Renal cortex interstitium (tissue), 11 donors: ENCODE measurements at regions not wholly inside any gene's neighbourhood (a gene's known extent, or its start where the extent isn't known, plus 50 kb on each side); places are given as distances from the start of the nearest gene placed in this dataset.
"Not testable (repeated sequence)": the region's sequence is repeated elsewhere in the genome, so short reads cannot be mapped to it uniquely, and the experiment has no call there.

ENCODE experiments used
- DNase-seq, 11 donors: peaks; one replicate each; pipeline ENCODE4 v3.0.0-alpha.2; 2013; ENCODE audit warnings: low read depth in 9 of 11, low spot score in 4 of 11; ENCODE audit errors: extremely low read depth in 1 of 11

DNA sequence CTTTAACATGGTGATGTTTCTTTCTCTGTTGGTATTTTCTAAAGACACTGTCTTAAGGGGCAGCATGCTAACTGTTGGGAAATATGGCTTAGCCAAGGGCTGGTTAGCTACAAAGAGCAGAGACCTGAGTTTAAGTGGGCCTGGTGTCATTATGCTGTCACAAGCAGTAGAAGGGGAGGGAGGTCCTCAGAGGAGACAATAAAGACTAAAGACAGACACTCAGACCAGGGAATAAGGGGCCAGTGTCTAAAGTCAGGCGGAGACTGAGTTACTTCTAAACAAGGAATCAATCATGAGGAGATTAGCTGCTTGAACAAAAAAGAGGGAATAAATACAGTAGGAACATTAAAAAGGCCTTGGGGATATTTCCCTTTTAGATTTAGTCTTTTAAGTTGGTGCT lies 142.7 kb upstream of the DPPA4 start:
- DNase-seq: no peak

DNA sequence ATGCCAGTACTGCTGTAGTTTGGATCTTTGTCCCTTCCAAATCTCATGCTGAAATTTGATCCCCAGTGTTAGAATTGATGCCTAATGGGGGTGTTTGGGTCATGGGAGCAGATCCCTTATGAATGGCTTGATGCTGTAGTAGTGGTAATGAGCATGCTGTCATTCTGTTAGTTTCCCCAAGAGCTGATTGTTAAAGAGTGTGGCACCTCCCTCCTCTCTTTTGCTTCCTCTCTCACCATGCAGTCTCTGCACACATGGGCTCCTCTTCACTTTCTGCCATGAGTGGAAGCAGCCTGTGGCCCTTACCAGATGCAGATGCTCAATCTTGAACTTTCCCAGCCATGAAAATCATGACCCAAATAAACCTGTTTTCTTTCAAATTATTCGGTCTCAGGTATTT lies 141.3 kb upstream of the DPPA4 start:
- DNase-seq: no peak

DNA sequence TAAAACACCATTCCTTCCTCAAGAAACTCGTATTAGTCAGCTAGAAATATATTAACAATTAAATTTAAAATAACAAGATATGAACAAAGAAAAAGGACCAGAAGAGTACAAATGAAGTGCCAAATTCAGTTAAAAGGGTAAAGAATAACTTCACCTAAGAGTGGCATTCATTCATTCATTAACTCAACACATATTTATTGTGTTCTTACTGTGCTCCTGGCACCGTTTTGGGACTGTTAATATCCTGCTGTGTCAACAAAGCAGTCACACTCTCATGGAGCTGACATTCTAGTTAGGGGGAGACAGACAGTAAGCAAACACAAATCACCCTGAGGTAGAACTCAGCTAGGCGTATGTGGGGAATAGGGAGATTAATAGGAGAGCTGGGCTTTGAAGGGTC lies 123.6 kb upstream of the DPPA4 start:
- DNase-seq: no peak

DNA sequence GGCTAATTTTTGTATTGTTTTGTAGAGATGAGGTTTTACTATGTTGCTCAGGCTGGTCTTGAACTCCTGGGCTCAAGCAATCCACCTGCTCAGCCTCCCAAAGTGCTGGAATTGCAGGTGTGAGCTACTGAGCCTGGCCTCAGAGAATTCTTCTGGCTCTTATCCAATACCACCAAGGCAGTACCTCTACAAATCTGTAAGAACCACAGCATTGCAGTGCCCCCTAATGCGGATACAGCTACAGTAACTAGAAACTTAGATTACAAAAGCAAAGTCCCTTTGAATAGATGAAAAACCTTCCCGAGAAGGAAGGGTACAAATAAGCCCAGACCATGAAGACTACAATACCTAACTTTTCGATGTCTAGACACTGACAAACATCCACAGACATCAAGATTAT lies 107.9 kb upstream of the DPPA4 start:
- no peak for DNase-seq

DNA sequence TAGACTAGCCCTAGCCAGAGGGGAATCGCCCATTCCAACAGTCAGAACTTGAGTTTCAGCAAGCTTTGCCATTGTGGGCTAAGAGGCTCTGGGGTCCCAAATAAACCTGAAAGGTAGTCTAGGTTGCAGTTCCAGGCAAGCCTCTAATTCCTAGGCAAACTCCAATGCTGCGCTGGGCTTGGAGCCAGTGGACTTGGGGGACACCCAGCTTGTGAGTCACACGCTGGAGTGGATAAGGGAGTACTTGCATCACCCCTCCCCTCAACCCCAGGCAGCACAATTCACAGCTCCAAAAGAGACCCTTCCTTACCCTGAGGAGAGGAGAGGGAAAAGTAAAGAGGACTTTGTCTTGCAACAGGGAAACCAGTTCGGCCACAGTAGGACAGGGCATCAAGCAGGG lies 105.2 kb upstream of the DPPA4 start:
- DNase-seq: no peak

DNA sequence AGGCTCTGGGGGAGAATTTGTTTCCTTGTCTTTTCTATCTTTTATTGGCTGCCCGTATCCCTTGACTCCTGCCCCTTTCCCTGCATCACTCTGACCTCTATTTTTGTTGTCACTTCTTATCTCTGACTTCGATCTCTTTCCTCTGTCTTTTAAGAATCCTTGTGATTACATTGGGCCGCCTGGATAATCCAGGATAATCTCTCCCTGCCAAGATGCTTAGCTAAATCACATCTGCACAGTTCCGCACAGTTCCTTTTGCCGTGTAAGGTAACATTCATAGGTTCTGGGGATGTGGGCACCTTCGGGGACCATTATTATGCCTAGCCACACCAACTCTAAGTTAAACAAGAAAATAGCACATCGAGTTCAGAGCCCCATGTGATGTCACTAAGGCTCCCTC lies 103.0 kb upstream of the DPPA4 start:
- no peak for DNase-seq

DNA sequence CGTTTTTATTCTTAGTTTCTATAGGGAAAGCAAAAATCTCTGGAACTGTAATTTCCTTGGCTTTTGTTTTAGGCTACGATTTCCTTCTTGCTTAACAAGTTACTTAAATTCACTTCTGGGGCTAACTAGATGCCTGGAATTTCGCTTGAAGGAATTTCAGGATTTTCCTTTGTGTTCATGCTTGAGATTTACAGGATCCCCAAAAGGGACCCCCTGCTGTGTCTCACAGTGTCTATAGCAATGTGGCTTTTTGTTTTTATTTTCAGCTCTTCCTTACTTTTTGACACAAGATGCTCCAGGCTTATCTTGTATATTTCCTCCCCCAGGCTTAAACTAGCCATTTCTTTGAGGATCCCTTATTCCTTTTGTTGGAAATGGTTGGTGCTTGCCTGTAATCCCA lies 95.5 kb upstream of the DPPA4 start:
- no peak for DNase-seq

DNA sequence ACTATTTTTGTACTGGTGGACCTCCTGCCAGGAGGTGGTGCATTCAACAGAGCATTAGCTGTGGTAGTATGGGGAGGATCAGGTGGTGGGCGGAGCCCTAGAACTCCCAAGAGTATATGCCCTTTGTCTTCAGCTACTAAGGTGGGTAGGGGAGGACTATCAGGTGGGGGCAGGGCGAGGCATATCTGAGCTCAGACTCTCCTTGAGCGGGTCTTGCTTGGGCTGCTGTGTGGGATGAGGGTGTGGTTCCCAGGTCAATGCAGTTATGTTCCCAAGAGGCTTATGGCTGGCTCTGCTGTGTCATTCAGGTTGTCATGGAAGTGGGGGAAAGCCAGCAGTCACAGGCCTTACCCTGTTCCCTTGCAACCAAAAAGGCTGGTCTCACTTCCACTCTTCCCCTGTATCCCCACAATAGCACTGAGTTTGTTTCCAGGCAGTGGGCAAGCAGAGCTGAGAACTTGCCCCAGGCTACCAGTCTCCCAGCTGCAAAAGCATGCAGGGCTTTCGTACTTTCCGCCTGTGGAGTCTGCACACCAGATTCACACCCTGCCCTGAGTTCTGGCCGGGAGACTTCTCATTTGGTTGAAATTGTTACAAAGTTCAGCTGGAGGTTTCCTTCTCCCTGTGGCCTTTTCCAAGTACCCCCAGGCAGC lies 93.7 kb upstream of the DPPA4 start:
- DNase-seq: no peak

DNA sequence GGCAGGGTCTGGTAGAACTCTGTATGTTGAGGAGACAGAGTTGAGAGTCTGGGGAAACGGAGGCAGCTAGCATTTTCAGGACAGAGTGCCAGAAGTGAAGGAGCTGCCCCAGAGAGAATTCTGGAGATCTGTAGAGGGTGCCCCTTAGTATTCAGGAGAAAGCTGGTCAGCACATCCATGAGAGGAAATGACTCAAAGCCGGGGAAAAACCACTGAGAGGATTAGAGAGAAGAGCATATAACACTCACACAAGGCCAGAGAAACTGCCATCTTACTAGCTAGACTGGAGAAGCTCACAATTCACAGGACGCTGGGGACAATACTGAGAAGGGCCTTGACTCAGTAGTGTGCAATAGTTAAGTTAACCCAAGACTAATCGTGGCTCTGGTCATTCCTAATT lies 75.7 kb upstream of the DPPA4 start:
- DNase-seq: no peak

DNA sequence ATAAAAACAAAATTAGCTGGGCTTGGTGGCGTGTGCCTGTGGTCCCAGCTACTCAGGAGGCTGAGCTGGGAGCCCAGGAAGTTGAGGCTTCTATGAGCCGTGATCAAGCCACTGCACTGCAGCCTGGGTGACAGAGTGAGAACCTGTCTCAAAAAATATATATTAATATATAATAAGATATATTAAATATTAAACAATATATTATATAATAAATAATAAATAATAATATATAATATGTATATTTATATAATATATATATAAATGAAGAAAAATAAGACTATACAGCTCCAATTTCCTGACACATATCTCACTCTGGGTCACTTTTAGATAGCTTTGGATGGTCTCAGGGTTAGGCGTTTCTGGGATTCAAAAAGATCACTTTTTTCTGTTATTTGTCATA lies 74.2 kb upstream of the DPPA4 start:
- DNase-seq: no peak

DNA sequence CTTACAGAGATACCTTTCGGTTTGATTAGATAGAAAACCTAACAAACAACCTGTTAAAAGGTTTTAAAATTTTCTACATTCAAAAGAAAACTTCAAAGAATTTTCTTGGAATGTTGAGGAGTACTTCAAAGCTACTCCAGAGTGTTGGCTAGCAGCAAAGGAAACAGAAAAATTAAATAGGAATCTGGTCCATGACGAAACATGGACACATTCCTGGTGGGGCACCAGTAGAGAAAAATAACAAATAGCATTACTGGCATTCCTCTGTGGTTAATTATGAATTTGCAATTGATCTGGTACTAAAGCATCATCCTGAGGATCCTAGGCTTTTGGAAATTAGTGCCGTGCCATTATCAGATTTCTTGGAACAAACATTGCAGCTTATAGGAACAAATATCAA lies 59.5 kb upstream of the DPPA4 start:
- DNase-seq: no peak

DNA sequence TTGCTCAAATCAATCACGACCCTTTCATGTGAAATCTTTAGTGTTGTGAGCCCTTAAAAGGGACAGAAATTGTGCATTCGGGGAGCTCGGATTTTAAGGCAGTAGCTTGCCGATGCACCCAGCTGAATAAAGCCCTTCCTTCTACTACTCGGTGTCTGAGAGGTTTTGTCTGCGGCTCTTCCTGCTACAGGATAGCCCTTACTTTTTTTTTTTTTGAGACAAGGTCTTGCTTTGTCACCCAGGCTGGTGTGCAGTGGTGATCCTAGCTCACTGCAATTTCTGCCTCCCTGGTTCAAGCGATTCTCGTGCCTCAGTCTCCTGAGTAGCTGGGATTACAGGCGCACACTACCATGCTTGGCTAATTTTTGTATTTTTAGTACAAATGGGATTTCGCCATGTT lies 56.4 kb upstream of the DPPA4 start:
- not testable (repeated sequence) for DNase-seq

DNA sequence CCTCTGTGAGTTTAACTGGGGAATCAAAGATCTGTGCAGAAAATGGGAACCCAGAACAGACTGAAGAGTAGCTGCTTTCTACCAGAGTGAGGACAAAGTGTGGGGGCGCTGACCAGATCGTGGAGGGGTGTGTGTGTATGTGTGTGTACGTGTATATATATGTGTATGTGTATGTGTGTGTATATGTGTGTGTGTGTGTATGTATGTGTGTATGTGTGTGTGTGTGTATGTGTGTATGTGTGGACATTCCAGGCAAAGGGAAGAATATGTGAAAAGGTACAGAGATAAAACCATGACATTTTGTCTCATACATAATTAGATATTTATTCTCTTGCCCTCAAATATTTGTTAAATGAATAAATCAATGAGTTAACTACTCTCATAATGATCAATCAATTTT lies 54.9 kb upstream of the DPPA4 start:
- DNase-seq: no peak

DNA sequence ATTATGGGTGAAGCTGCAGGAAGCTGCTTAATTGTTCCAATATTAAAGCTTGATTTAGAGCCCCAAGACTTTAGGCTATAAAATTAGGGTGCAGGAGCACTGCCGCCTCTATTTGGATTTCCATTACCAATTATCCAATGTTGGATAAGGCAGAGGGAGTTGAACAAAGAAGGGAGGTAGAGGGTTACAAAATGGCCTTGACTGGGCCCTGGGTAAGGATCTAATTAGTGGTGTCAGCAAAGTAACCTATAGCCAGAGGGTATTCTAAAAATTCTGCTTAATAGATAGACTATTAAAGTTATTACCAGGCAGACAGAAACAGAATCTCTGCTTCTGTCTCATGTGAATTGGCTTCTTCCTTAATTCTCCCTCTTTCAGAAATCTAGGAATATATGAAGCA lies 50.3 kb upstream of the DPPA4 start:
- no peak for DNase-seq

DNA sequence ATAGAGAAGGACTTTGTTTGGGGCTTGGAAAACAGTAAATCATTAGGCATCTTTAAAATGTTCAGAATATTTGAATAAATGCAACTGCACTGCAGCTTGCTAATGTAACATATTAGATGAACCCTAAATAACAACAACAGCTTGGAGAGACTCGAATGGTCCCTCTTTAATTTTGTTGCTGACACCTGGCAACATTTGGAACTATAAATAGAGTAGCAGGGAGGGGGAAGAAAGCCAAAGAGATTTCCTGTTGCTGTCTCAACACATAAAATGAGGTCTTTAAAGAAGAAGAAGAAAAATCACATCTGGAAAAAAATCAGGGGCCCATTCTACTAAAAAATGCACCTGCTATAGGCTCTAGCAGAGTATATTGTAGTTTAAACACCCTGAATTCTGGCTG lies 49.9 kb upstream of the DPPA4 start:
- peak in 6 of 11 donors; percentile 17 to 49 (median 40) for DNase-seq
